8988T (cell line): ENCODE measurements at regions not wholly inside any gene's neighbourhood (a gene's known extent, or its start where the extent isn't known, plus 50 kb on each side); places are given as distances from the start of the nearest gene placed in this dataset.

Experiments
- DNase-seq: peaks from one replicate; pipeline ENCODE4 v3.0.0; 2011

- no peak for DNase-seq
Measured at GRCh38 chr1:219120624-219121544, 52.8 kb upstream of the LYPLAL1 start.

DNA sequence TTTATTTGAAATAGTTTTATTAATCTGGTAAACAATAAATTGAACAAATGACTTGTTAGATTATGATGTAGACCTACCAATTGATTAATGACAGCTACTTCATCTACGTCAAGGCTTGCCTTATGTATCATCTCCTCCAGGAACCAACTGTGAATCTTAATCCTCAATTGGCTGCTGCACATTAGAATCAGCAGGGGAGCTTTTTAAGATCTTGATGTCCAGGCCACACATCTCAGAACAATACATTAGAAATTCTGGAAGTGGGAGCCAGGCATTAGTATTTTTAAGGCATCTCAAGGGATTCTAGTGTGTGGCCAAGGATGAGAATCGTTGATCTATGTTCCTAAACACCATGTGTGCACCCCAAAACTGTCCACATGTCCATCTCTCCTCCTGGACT, 52.0 kb upstream of the LYPLAL1 start:
- no peak for DNase-seq

DNA sequence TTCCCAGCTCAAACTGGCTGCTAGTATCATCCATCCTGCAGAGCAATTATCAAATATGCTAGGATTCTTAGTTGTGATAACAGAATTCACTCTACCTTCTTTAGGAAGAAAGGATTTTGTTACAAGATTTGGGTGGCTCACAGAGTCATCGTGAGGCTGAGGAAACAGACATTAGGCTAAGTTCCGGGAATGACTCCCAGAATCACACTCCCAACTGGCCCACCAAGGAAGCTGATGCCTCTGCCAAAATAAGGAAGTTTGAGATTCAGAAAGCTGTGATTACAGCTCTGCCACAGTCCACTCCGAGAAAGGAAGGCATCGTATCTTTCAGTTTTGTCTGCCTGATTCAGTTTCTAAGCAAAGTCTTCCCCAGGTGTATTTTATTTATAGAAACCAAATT, 50.6 kb upstream of the LYPLAL1 start:
- DNase-seq = no peak
